HCT116 (cell line): ENCODE measurements at regions not wholly inside any gene's neighbourhood (a gene's known extent, or its start where the extent isn't known, plus 50 kb on each side); places are given as distances from the start of the nearest gene placed in this dataset.

Source experiments
- ATAC-seq: fragments of 200-7000 bp; cut with Tn5 transposase; 2 replicates; pipeline ENCODE4 v1.9.1; 2020; ENCODE audit warnings: mild to moderate bottlenecking, moderate library complexity
- BruUV-seq: library from RNA; stranded (reverse); fragments of 400-500 nt; replicated peaks from 2 replicates; lab custom pipeline; 2021; lab: Mats Ljungman, UMichigan
- CTCF ChIA-PET: fragments of 300-600 bp; sonication (Branson Sonifier 250); formaldehyde crosslinking; loops from one replicate; lab custom pipeline; 2021; ENCODE audit warnings: antibody characterized with exemption; lab: Charles Lee
- POLR2A ChIA-PET: fragments of 300-600, 350-600 bp; sonication (Branson Sonifier 250); formaldehyde crosslinking; loops from one replicate; lab custom pipeline; 2021; ENCODE audit warnings: antibody characterized with exemption; lab: Charles Lee
- RAD21 ChIA-PET, 2 experiments: fragments of 300-600 bp; sonication (Branson Sonifier 250); formaldehyde crosslinking; loops; one replicate each; lab custom pipeline; 2023; ENCODE audit warnings: low total read pairs in 2 of 2; ENCODE audit not compliant: uncharacterized antibody in 2 of 2, unreplicated experiment in 2 of 2, low non-redundant PET in 1 of 2; lab: Charles Lee
- DNase-seq: peaks from one replicate; pipeline ENCODE4 v3.0.0-alpha.2; 2010; ENCODE audit warnings: low read depth, low spot score
- H2AFZ ChIP-seq: fragments of 200-600 bp; shearing (Covaris generic), sonication (generic); 2 replicates; pipeline ENCODE4 v1.6.1; 2017; ENCODE audit warnings: low read depth, mixed run types, mixed read lengths, antibody characterized with exemption, low read length; ENCODE audit not compliant: poor library complexity, severe bottlenecking
- H3K27ac ChIP-seq: 2 replicates; pipeline ENCODE4 v1.5.1; 2012; ENCODE audit warnings: low read depth, low read length
- H3K27me3 ChIP-seq: fragments of 200-600 bp; sonication (generic); 2 replicates; pipeline ENCODE4 v1.6.1; 2016; ENCODE audit warnings: mixed run types, low read length, mixed read lengths; ENCODE audit not compliant: insufficient read depth
- H3K36me3 ChIP-seq, 2 experiments: fragments of 200-500 bp in 1 of 2; fragments of 200-600 bp in 1 of 2; sonication (Bioruptor generic) in 1 of 2; sonication (generic) in 1 of 2; 2 replicates each; pipeline versions ENCODE4 v1.5.1 to v1.6.1; 2014 to 2016; ENCODE audit warnings: low read length in 2 of 2, inconsistent platforms in 1 of 2, mixed read lengths in 1 of 2, mixed run types in 1 of 2; ENCODE audit not compliant: insufficient read depth in 2 of 2, control insufficient read depth in 1 of 2
- H3K4me1 ChIP-seq, 2 experiments: fragments of 200-600 bp in 1 of 2; sonication (generic) in 1 of 2; 2 replicates each; pipeline versions ENCODE4 v1.5.1 to v1.6.1; 2012 to 2017; ENCODE audit warnings: low read length in 2 of 2, inconsistent platforms in 1 of 2, mild to moderate bottlenecking in 1 of 2, mixed read lengths in 1 of 2, mixed run types in 1 of 2, moderate library complexity in 1 of 2; ENCODE audit not compliant: insufficient read depth in 2 of 2, control insufficient read depth in 1 of 2
- H3K4me2 ChIP-seq: fragments of 200-600 bp; sonication (generic); 2 replicates; pipeline ENCODE4 v1.6.1; 2017; ENCODE audit warnings: mixed run types, low read length, mixed read lengths
- H3K4me3 ChIP-seq, 2 experiments: fragments of 200-600 bp in 1 of 2; sonication (generic) in 1 of 2; replicated peaks in 1 of 2; 2 replicates each; pipeline ENCODE4 v1.5.1; 2011 to 2016; ENCODE audit warnings: low read length in 2 of 2, control low read depth in 1 of 2, low read depth in 1 of 2, mild to moderate bottlenecking in 1 of 2, mixed read lengths in 1 of 2, mixed run types in 1 of 2
- H3K79me2 ChIP-seq: fragments of 200-600 bp; sonication (generic); 2 replicates; pipeline ENCODE4 v1.6.1; 2017; ENCODE audit warnings: mild to moderate bottlenecking, mixed run types, low read length, moderate library complexity, mixed read lengths; ENCODE audit not compliant: insufficient read depth
- H3K9ac ChIP-seq: fragments of 200-600 bp; sonication (generic); 2 replicates; pipeline ENCODE4 v1.6.1; 2016; ENCODE audit warnings: low read length, mixed read lengths
- H3K9me2 ChIP-seq: fragments of 200-600 bp; sonication (generic), shearing (Covaris generic); 2 replicates; pipeline ENCODE4 v1.6.1; 2017; ENCODE audit warnings: mixed run types, mild to moderate bottlenecking, moderate library complexity; ENCODE audit not compliant: insufficient read depth
- H3K9me3 ChIP-seq, 2 experiments: fragments of 200-500 bp in 1 of 2; fragments of 200-600 bp in 1 of 2; sonication (Bioruptor generic) in 1 of 2; sonication (generic) in 1 of 2; 2 replicates each; pipeline ENCODE4 v1.6.1; 2014 to 2017; ENCODE audit warnings: low read length in 2 of 2, mixed read lengths in 2 of 2, inconsistent platforms in 1 of 2, low read depth in 1 of 2, mild to moderate bottlenecking in 1 of 2, mixed run types in 1 of 2, moderate library complexity in 1 of 2; ENCODE audit not compliant: control insufficient read depth in 1 of 2, insufficient read depth in 1 of 2
- H4K20me1 ChIP-seq: fragments of 200-600 bp; sonication (generic), shearing (Covaris generic); 2 replicates; pipeline ENCODE4 v1.6.1; 2017; ENCODE audit warnings: mixed run types, mild to moderate bottlenecking, moderate library complexity; ENCODE audit not compliant: insufficient read depth
- CEBPB ChIP-seq: IDR thresholded peaks from 2 replicates; pipeline ENCODE4 v1.6.1; 2012; ENCODE audit warnings: low read depth
- EZH2phosphoT487 ChIP-seq: fragments of 200-600 bp; IDR thresholded peaks from 2 replicates; pipeline ENCODE4 v1.6.1; 2018; ENCODE audit warnings: antibody characterized with exemption, borderline replicate concordance
- FOSL1 ChIP-seq: IDR thresholded peaks from 2 replicates; pipeline ENCODE4 v1.6.1; 2012; ENCODE audit warnings: low read depth
- POLR2A ChIP-seq: IDR thresholded peaks from 2 replicates; pipeline ENCODE4 v1.7.0; 2011; ENCODE audit warnings: borderline replicate concordance; ENCODE audit not compliant: insufficient read depth, insufficient read length; ENCODE audit errors: extremely low read depth
- RAD21 ChIP-seq: IDR thresholded peaks from 2 replicates; pipeline ENCODE4 v1.6.1; 2012; ENCODE audit warnings: low read depth, mild to moderate bottlenecking
- SP1 ChIP-seq: IDR thresholded peaks from 2 replicates; pipeline ENCODE4 v1.6.1; 2012; ENCODE audit warnings: low read depth
- YY1 ChIP-seq: IDR thresholded peaks from 2 replicates; pipeline ENCODE4 v1.6.1; 2011; ENCODE audit warnings: low read length, low read depth, moderate library complexity, mild to moderate bottlenecking; ENCODE audit not compliant: insufficient replicate concordance; ENCODE audit errors: extremely low read depth
- intact Hi-C: fragments of 100-400 bp; cut with micrococcal nuclease; formaldehyde crosslinking; loops from 2 replicates; pipeline ENCODE4 v1.10.0; 2022
- TF ChIP-seq, protein P1 (sequence below): IDR thresholded peaks from 2 replicates; pipeline ENCODE4 v1.6.1; 2011; ENCODE audit warnings: mild to moderate bottlenecking, low read length, moderate library complexity; ENCODE audit not compliant: insufficient replicate concordance; ENCODE audit errors: extremely low read depth
- TF ChIP-seq, protein P2 (sequence below): IDR thresholded peaks from 2 replicates; pipeline ENCODE4 v1.6.1; 2012; ENCODE audit warnings: low read depth
- TF ChIP-seq, protein P3 (sequence below): IDR thresholded peaks from 2 replicates; pipeline ENCODE4 v1.6.1; 2012

DNA sequence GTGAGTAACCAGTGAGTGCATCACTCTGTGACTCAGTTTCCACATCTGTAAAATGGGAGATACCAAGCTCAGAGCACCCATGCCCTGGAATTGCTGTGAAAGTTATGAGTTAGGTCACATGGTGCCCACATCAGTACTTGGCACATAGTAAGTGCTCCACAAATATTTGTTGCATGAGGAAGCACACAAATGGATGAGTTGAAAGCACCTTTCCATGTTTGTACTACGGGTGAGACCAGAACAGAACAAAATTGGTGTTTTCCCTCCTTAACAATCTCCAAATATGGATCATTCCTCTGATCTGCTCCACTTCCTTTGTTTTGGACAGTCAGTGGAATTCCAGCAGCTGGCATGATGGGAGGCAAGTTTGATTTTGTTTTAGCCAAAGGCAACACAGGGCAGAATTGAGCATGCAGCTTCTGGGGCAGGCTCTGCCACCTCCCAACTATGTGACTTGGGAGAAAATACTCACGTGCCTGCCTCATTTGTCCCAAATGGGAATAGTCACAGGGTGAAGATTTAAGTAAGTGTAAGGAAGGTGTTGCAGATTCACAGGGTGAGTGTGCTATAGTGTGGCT is 503.7 kb upstream of the SULF2 start:
- Histone ChIP-seq H3K9ac (no peak overlapping the region), H3K79me2 (no peaks in the 10 kb centered on the region), H4K20me1 (no peaks in the 10 kb centered on the region), H3K27ac (no peak overlapping the region), H2AFZ (no peak overlapping the region), H3K4me2 (no peak overlapping the region), H3K4me1 (peaks cover 5 to 10% of the 10 kb centered on the region in 2 experiments; a peak in 2 of 4 replicates), H3K36me3 (no peaks in the 10 kb centered on the region), H3K27me3 (0 out of 2 replicates have a peak, but pooled peaks cover 5% of the 10 kb centered on the region), H3K4me3 (no peak overlapping the region), H3K9me3 (no peaks in the 10 kb centered on the region), H3K9me2 (no peaks in the 10 kb centered on the region)
- POLR2A ChIA-PET = no interaction called here
- CTCF ChIA-PET = no interaction called here
- TF ChIP-seq CEBPB (no peak), EZH2phosphoT487 (no peak), FOSL1 (no peak)
- TF ChIP-seq, protein P1, sequence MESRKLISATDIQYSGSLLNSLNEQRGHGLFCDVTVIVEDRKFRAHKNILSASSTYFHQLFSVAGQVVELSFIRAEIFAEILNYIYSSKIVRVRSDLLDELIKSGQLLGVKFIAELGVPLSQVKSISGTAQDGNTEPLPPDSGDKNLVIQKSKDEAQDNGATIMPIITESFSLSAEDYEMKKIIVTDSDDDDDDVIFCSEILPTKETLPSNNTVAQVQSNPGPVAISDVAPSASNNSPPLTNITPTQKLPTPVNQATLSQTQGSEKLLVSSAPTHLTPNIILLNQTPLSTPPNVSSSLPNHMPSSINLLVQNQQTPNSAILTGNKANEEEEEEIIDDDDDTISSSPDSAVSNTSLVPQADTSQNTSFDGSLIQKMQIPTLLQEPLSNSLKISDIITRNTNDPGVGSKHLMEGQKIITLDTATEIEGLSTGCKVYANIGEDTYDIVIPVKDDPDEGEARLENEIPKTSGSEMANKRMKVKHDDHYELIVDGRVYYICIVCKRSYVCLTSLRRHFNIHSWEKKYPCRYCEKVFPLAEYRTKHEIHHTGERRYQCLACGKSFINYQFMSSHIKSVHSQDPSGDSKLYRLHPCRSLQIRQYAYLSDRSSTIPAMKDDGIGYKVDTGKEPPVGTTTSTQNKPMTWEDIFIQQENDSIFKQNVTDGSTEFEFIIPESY = no peak
- RAD21 ChIA-PET = no interaction called here
- no peak for DNase-seq
- ATAC-seq = no peak
- BruUV-seq = no TSS peak
- intact Hi-C loops = no loop called here

DNA sequence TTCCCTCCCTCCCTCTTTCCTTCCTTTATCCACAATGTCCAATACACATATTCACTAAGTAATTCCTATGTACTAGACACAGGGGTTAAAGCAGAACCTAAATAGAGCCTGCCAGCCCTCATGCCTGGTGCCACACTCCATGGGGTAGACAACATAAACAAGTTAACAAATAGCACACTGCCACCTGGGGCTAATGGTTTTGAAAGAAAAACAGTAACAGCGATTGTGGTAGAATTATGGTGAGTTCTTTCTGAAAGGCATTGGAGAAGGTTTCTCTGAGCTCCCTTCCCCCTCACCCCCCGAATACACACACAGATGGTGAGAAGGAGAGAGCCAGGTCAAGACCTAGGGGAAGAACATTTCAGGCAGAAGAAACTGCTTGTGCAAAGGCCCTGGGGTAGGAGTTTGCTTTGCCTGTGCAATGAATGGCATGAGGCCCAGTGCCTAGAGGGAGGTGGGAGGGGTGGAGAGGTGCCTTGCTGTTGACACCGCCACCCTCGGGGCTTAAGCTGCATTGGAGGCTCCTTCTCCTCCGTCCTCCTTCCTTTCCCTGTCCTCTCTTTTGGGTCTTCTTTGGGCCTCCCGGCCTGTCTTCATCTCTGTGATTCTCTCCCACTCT is 502.4 kb upstream of the SULF2 start:
- DNase-seq (no peak), ATAC-seq (no peak)
- CTCF ChIA-PET = no interaction called here
- no peak overlapping the region for H3K4me2 ChIP-seq
- peaks cover 5 to 6% of the 10 kb centered on the region in 2 experiments; a peak in 2 of 4 replicates for H3K4me1 ChIP-seq
- no peak overlapping the region for H3K27ac ChIP-seq
- H3K79me2 ChIP-seq = no peaks in the 10 kb centered on the region
- no peak overlapping the region for H3K4me3 ChIP-seq
- BruUV-seq = no TSS peak
- intact Hi-C loops = no loop called here
- RAD21 ChIA-PET = no interaction called here
- no peak overlapping the region for H3K9ac ChIP-seq
- H3K27me3 ChIP-seq = 0 out of 2 replicates have a peak, but pooled peaks cover 5% of the 10 kb centered on the region
- H3K9me3 ChIP-seq = no peaks in the 10 kb centered on the region
- no peaks in the 10 kb centered on the region for H3K36me3 ChIP-seq
- no peak overlapping the region for H2AFZ ChIP-seq
- no peaks in the 10 kb centered on the region for H3K9me2 ChIP-seq
- POLR2A ChIA-PET = no interaction called here
- no peaks in the 10 kb centered on the region for H4K20me1 ChIP-seq
- TF ChIP-seq, protein P2, sequence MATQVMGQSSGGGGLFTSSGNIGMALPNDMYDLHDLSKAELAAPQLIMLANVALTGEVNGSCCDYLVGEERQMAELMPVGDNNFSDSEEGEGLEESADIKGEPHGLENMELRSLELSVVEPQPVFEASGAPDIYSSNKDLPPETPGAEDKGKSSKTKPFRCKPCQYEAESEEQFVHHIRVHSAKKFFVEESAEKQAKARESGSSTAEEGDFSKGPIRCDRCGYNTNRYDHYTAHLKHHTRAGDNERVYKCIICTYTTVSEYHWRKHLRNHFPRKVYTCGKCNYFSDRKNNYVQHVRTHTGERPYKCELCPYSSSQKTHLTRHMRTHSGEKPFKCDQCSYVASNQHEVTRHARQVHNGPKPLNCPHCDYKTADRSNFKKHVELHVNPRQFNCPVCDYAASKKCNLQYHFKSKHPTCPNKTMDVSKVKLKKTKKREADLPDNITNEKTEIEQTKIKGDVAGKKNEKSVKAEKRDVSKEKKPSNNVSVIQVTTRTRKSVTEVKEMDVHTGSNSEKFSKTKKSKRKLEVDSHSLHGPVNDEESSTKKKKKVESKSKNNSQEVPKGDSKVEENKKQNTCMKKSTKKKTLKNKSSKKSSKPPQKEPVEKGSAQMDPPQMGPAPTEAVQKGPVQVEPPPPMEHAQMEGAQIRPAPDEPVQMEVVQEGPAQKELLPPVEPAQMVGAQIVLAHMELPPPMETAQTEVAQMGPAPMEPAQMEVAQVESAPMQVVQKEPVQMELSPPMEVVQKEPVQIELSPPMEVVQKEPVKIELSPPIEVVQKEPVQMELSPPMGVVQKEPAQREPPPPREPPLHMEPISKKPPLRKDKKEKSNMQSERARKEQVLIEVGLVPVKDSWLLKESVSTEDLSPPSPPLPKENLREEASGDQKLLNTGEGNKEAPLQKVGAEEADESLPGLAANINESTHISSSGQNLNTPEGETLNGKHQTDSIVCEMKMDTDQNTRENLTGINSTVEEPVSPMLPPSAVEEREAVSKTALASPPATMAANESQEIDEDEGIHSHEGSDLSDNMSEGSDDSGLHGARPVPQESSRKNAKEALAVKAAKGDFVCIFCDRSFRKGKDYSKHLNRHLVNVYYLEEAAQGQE = no peak
- TF ChIP-seq RAD21 = no peak
- TF ChIP-seq SP1 = no peak
- TF ChIP-seq FOSL1 = no peak
- TF ChIP-seq, protein P3, sequence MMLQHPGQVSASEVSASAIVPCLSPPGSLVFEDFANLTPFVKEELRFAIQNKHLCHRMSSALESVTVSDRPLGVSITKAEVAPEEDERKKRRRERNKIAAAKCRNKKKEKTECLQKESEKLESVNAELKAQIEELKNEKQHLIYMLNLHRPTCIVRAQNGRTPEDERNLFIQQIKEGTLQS = no peak
- TF ChIP-seq, protein P1 = no peak
- TF ChIP-seq POLR2A = no peak
- no peak for TF ChIP-seq YY1
